ENCODE measurements at regions not wholly inside any gene's neighbourhood (a gene's known extent, or its start where the extent isn't known, plus 50 kb on each side); places are given as distances from the start of the nearest gene placed in this dataset.

GRCh38 chr1:22325531-22326371, 125.9 kb upstream of the ZBTB40 start:
- intact Hi-C loops (cut with micrococcal nuclease): no loop called here
- H3K36me3 ChIP-seq (ENCODE audit: insufficient read depth, low read length): no peaks in the 10 kb centered on the region
- H3K9me3 Mint-ChIP-seq: no peaks in the 10 kb centered on the region
- H3K27ac Mint-ChIP-seq: no peak overlapping the region
- H3K9me3 ChIP-seq (ENCODE audit: control insufficient read depth in 1 of 2, low read length in 2 of 2): no peaks in the 10 kb centered on the region
- H3K27ac ChIP-seq (ENCODE audit: low read depth, low read length): no peak overlapping the region
- H3K4me3 ChIP-seq (ENCODE audit: low read length in 2 of 2): no peak overlapping the region
- ChIA-PET CTCF (ENCODE audit: partially characterized antibody) (no interaction called here), POLR2A (ENCODE audit: partially characterized antibody) (no interaction called here)
- H3K4me1 ChIP-seq (ENCODE audit: insufficient read depth, low read length): no peaks in the 10 kb centered on the region
- peaks cover 2 to 8% of the 10 kb centered on the region in 2 donors for H3K27me3 Mint-ChIP-seq
- H3K4me1 Mint-ChIP-seq: no peaks in the 10 kb centered on the region
- no peak for DNase-seq
- H3K4me3 Mint-ChIP-seq: no peak overlapping the region
- no peaks in the 10 kb centered on the region for H3K36me3 Mint-ChIP-seq
- no peaks in the 10 kb centered on the region for H3K27me3 ChIP-seq (ENCODE audit: insufficient read depth, low read length)

- H3K36me3 Mint-ChIP-seq: no peaks in the 10 kb centered on the region
- no peaks in the 10 kb centered on the region for H3K27me3 ChIP-seq (ENCODE audit: insufficient read depth, low read length)
- POLR2A ChIA-PET (ENCODE audit: partially characterized antibody): no interaction called here
- no peak for DNase-seq
- H3K4me3 Mint-ChIP-seq: no peak overlapping the region
- H3K27ac ChIP-seq (ENCODE audit: low read depth, low read length): no peak overlapping the region
- no peaks in the 10 kb centered on the region for H3K9me3 ChIP-seq (ENCODE audit: control insufficient read depth in 1 of 2, low read length in 2 of 2)
- H3K9me3 Mint-ChIP-seq: no peaks in the 10 kb centered on the region
- H3K27me3 Mint-ChIP-seq: peaks cover 3 to 6% of the 10 kb centered on the region in 2 donors
- H3K4me3 ChIP-seq (ENCODE audit: low read length in 2 of 2): no peak overlapping the region
- H3K4me1 Mint-ChIP-seq: no peaks in the 10 kb centered on the region
- CTCF ChIA-PET (ENCODE audit: partially characterized antibody): no interaction called here
- intact Hi-C loops (cut with micrococcal nuclease): no loop called here
- no peak overlapping the region for H3K27ac Mint-ChIP-seq
- no peaks in the 10 kb centered on the region for H3K4me1 ChIP-seq (ENCODE audit: insufficient read depth, low read length)
- H3K36me3 ChIP-seq (ENCODE audit: insufficient read depth, low read length): no peaks in the 10 kb centered on the region
Observed at GRCh38 chr1:22326372-22326915, 125.2 kb upstream of the ZBTB40 start.

- no peak overlapping the region for H3K27ac ChIP-seq (ENCODE audit: low read depth, low read length)
- no peaks in the 10 kb centered on the region for H3K4me1 Mint-ChIP-seq
- DNase-seq: no peak
- no peaks in the 10 kb centered on the region for H3K4me1 ChIP-seq (ENCODE audit: insufficient read depth, low read length)
- no peak overlapping the region for H3K4me3 Mint-ChIP-seq
- H3K36me3 ChIP-seq (ENCODE audit: insufficient read depth, low read length): no peaks in the 10 kb centered on the region
- H3K36me3 Mint-ChIP-seq: no peaks in the 10 kb centered on the region
- no peaks in the 10 kb centered on the region for H3K27me3 ChIP-seq (ENCODE audit: insufficient read depth, low read length)
- no peak overlapping the region for H3K27ac Mint-ChIP-seq
- peaks cover 5% of the 10 kb centered on the region in 2 donors for H3K27me3 Mint-ChIP-seq
- H3K4me3 ChIP-seq (ENCODE audit: low read length in 2 of 2): no peak overlapping the region
- H3K9me3 ChIP-seq (ENCODE audit: control insufficient read depth in 1 of 2, low read length in 2 of 2): no peaks in the 10 kb centered on the region
- intact Hi-C loops (cut with micrococcal nuclease): no loop called here
- POLR2A ChIA-PET (ENCODE audit: partially characterized antibody): no interaction called here
- CTCF ChIA-PET (ENCODE audit: partially characterized antibody): no interaction called here
- no peaks in the 10 kb centered on the region for H3K9me3 Mint-ChIP-seq
Observed at GRCh38 chr1:22326931-22327330, 124.7 kb upstream of the ZBTB40 start.

DNA sequence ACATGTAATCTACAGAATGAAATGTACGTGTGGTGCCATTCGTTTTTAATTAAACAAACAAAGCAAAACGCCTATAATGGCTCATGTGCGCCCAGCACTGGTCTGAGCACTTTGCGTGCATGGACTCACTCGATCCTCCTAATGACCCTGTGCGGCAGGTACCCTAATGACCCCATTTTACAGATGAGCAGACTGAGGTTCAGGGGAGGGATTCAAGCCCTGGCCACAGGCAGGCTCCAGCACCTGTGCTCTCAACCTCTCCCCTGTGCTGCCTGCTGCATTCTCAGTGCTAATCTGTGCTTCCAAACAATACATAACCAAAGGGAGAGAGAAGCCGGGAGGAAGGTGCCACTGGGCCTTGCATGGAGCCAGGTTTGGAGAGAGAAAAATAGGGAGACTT, 124.2 kb upstream of the ZBTB40 start:
- no peaks in the 10 kb centered on the region for H3K9me3 Mint-ChIP-seq
- H3K27ac ChIP-seq (ENCODE audit: low read depth, low read length): no peak overlapping the region
- peaks cover 5% of the 10 kb centered on the region in 2 donors for H3K27me3 Mint-ChIP-seq
- ChIA-PET CTCF (ENCODE audit: partially characterized antibody) (no interaction called here), POLR2A (ENCODE audit: partially characterized antibody) (no interaction called here)
- no peaks in the 10 kb centered on the region for H3K9me3 ChIP-seq (ENCODE audit: control insufficient read depth in 1 of 2, low read length in 2 of 2)
- intact Hi-C loops (cut with micrococcal nuclease): no loop called here
- H3K27ac Mint-ChIP-seq: no peak overlapping the region
- no peaks in the 10 kb centered on the region for H3K4me1 ChIP-seq (ENCODE audit: insufficient read depth, low read length)
- H3K27me3 ChIP-seq (ENCODE audit: insufficient read depth, low read length): no peaks in the 10 kb centered on the region
- no peaks in the 10 kb centered on the region for H3K36me3 Mint-ChIP-seq
- H3K4me3 Mint-ChIP-seq: no peak overlapping the region
- H3K4me3 ChIP-seq (ENCODE audit: low read length in 2 of 2): no peak overlapping the region
- no peaks in the 10 kb centered on the region for H3K36me3 ChIP-seq (ENCODE audit: insufficient read depth, low read length)
- no peaks in the 10 kb centered on the region for H3K4me1 Mint-ChIP-seq
- no peak for DNase-seq

GRCh38 chr1:22328331-22329147, 123.1 kb upstream of the ZBTB40 start:
- H3K9me3 ChIP-seq (ENCODE audit: control insufficient read depth in 1 of 2, low read length in 2 of 2): no peaks in the 10 kb centered on the region
- no peaks in the 10 kb centered on the region for H3K27me3 ChIP-seq (ENCODE audit: insufficient read depth, low read length)
- DNase-seq: no peak
- H3K27ac ChIP-seq (ENCODE audit: low read depth, low read length): no peak overlapping the region
- ChIA-PET CTCF (ENCODE audit: partially characterized antibody) (no interaction called here), POLR2A (ENCODE audit: partially characterized antibody) (no interaction called here)
- Mint-ChIP-seq H3K9me3 (no peaks in the 10 kb centered on the region), H3K27ac (no peak overlapping the region), H3K4me3 (no peak overlapping the region), H3K4me1 (no peaks in the 10 kb centered on the region), H3K36me3 (no peaks in the 10 kb centered on the region), H3K27me3 (peaks cover 8 to 9% of the 10 kb centered on the region in 2 donors)
- intact Hi-C loops (cut with micrococcal nuclease): no loop called here
- no peaks in the 10 kb centered on the region for H3K36me3 ChIP-seq (ENCODE audit: insufficient read depth, low read length)
- H3K4me1 ChIP-seq (ENCODE audit: insufficient read depth, low read length): no peaks in the 10 kb centered on the region
- no peak overlapping the region for H3K4me3 ChIP-seq (ENCODE audit: low read length in 2 of 2)

DNA sequence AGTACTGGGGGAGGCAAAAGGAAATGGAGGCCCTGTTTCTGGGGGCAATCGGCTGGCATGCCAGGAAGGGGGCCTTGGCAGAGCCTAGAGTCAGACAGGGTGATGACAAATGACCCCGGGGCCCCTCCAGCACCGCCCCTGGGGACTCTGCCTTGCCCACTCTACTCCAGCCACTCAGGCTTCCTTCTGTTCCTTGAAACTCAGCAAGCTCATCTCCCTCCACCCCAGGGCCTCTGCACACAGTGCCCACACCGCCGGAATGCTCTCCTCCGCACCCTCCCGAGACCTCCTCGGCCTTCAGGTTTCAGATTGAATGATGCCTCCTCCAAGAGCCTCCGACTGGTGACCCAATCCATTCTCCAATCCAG, 122.5 kb upstream of the ZBTB40 start:
- Histone ChIP-seq H3K9me3 (ENCODE audit: control insufficient read depth in 1 of 2, low read length in 2 of 2) (no peaks in the 10 kb centered on the region), H3K4me3 (ENCODE audit: low read length in 2 of 2) (no peak overlapping the region), H3K36me3 (ENCODE audit: insufficient read depth, low read length) (no peaks in the 10 kb centered on the region), H3K27me3 (ENCODE audit: insufficient read depth, low read length) (no peaks in the 10 kb centered on the region), H3K4me1 (ENCODE audit: insufficient read depth, low read length) (no peaks in the 10 kb centered on the region), H3K27ac (ENCODE audit: low read depth, low read length) (no peak overlapping the region)
- Mint-ChIP-seq H3K27me3 (peaks cover 12 to 13% of the 10 kb centered on the region in 2 donors), H3K36me3 (no peaks in the 10 kb centered on the region), H3K4me1 (no peaks in the 10 kb centered on the region), H3K27ac (no peak overlapping the region), H3K9me3 (peaks cover 0 to 1% (median 0%) of the 10 kb centered on the region in 8 donors), H3K4me3 (no peak overlapping the region)
- CTCF ChIA-PET (ENCODE audit: partially characterized antibody): no interaction called here
- POLR2A ChIA-PET (ENCODE audit: partially characterized antibody): no interaction called here
- no peak for DNase-seq
- intact Hi-C loops (cut with micrococcal nuclease): no loop called here

DNA sequence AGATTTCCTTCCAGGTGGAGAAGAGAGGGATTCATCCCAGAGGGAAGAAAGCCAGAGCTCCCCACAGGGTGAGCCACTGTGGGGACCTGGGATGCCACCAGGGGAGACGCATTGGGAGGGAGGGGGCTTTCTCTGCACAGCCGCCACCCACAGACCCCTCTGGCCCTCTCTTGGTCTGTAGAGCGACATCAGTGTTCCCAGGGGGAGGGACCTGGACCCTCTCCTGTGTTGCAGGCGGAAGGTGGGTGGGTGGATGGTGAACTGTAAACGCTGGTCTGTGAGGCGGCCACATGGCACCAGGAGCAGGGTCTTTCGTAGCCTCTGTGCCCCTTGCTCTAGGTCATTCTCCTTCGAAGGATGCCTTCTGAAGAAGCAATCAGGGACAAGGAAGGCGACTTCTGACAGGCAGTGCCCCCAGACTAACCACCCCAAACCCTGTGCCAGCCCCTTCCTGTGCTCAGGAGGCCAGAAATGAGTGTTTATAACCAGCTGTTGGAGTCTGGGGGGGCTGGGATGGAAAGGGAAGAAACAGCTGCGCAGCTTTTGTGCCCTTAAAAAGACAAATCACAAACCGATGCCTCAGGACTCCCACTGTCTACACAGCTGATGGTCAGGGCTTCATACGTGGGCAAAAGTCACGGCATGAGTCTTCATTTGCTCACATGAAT, 121.4 kb upstream of the ZBTB40 start:
- Mint-ChIP-seq H3K4me1 (no peaks in the 10 kb centered on the region), H3K36me3 (no peaks in the 10 kb centered on the region), H3K27me3 (peaks cover 12 to 13% of the 10 kb centered on the region in 2 donors), H3K27ac (no peak overlapping the region), H3K4me3 (no peak overlapping the region), H3K9me3 (peaks cover 0 to 1% (median 0%) of the 10 kb centered on the region in 8 donors)
- Histone ChIP-seq H3K36me3 (ENCODE audit: insufficient read depth, low read length) (no peaks in the 10 kb centered on the region), H3K4me3 (ENCODE audit: low read length in 2 of 2) (no peak overlapping the region), H3K27me3 (ENCODE audit: insufficient read depth, low read length) (no peaks in the 10 kb centered on the region), H3K9me3 (ENCODE audit: control insufficient read depth in 1 of 2, low read length in 2 of 2) (no peaks in the 10 kb centered on the region), H3K4me1 (ENCODE audit: insufficient read depth, low read length) (no peaks in the 10 kb centered on the region), H3K27ac (ENCODE audit: low read depth, low read length) (no peak overlapping the region)
- DNase-seq: no peak
- intact Hi-C loops (cut with micrococcal nuclease): no loop called here
- CTCF ChIA-PET (ENCODE audit: partially characterized antibody): interaction anchor here (0.6 kb wide), 1 partner anchor 218 kb away, joined by 4 read pairs; no protein-coding TSS in a partner anchor
- POLR2A ChIA-PET (ENCODE audit: partially characterized antibody): no interaction called here

Data from CD4-positive, alpha-beta memory T cell (primary cell).